Neural cell (in vitro differentiated cells): ENCODE measurements at regions not wholly inside any gene's neighbourhood (a gene's known extent, or its start where the extent isn't known, plus 50 kb on each side); places are given as distances from the start of the nearest gene placed in this dataset.

Experiments
- CTCF ChIP-seq: fragments of 450-650 bp; IDR thresholded peaks from 2 replicates; pipeline ENCODE4 v1.5.1; 2014; ENCODE audit warnings: antibody characterized with exemption, mild to moderate bottlenecking, moderate library complexity; ENCODE audit not compliant: poor library complexity, severe bottlenecking
- EZH2 ChIP-seq: fragments of 200-600, 300-800 bp; shearing (Covaris generic), sonication (generic); IDR thresholded peaks from 2 replicates; pipeline ENCODE4 v1.6.1; 2014; ENCODE audit warnings: antibody characterized with exemption, low read length, borderline replicate concordance, mild to moderate bottlenecking; ENCODE audit not compliant: insufficient read depth, poor library complexity, severe bottlenecking
- TAF1 ChIP-seq: IDR thresholded peaks from 2 replicates; pipeline ENCODE4 v1.6.1; 2012; ENCODE audit warnings: low read depth
- TF ChIP-seq, protein P1 (sequence below): IDR thresholded peaks from 2 replicates; pipeline ENCODE4 v1.6.1; 2012; ENCODE audit warnings: borderline replicate concordance

GRCh38 chrX:88863726-88864125 is 116.7 kb downstream of the CPXCR1 start:
- TF ChIP-seq EZH2 (no peak), CTCF (no peak), TAF1 (no peak)
- TF ChIP-seq, protein P1, sequence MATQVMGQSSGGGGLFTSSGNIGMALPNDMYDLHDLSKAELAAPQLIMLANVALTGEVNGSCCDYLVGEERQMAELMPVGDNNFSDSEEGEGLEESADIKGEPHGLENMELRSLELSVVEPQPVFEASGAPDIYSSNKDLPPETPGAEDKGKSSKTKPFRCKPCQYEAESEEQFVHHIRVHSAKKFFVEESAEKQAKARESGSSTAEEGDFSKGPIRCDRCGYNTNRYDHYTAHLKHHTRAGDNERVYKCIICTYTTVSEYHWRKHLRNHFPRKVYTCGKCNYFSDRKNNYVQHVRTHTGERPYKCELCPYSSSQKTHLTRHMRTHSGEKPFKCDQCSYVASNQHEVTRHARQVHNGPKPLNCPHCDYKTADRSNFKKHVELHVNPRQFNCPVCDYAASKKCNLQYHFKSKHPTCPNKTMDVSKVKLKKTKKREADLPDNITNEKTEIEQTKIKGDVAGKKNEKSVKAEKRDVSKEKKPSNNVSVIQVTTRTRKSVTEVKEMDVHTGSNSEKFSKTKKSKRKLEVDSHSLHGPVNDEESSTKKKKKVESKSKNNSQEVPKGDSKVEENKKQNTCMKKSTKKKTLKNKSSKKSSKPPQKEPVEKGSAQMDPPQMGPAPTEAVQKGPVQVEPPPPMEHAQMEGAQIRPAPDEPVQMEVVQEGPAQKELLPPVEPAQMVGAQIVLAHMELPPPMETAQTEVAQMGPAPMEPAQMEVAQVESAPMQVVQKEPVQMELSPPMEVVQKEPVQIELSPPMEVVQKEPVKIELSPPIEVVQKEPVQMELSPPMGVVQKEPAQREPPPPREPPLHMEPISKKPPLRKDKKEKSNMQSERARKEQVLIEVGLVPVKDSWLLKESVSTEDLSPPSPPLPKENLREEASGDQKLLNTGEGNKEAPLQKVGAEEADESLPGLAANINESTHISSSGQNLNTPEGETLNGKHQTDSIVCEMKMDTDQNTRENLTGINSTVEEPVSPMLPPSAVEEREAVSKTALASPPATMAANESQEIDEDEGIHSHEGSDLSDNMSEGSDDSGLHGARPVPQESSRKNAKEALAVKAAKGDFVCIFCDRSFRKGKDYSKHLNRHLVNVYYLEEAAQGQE = no peak
